Lower lobe of right lung (tissue), 2 donors: ENCODE measurements at regions not wholly inside any gene's neighbourhood (a gene's known extent, or its start where the extent isn't known, plus 50 kb on each side); places are given as distances from the start of the nearest gene placed in this dataset.
"Not testable (repeated sequence)": the region's sequence is repeated elsewhere in the genome, so short reads cannot be mapped to it uniquely, and the experiment has no call there.

Experiments
- ATAC-seq, 2 donors: fragments of 200-7000 bp; cut with Tn5 transposase; one replicate each; pipeline ENCODE4 v1.9.1; 2020 to 2022; ENCODE audit warnings: mild to moderate bottlenecking in 2 of 2, moderate library complexity in 2 of 2
- DNase-seq: peaks from one replicate; pipeline ENCODE4 v3.0.0-alpha.2; 2020
- H3K27ac ChIP-seq: fragments of 200-600 bp; one replicate; pipeline ENCODE4 v1.8.0; 2022
- H3K27me3 ChIP-seq: fragments of 200-600 bp; one replicate; pipeline ENCODE4 v1.8.0; 2022; ENCODE audit warnings: low read depth
- H3K36me3 ChIP-seq: fragments of 200-600 bp; one replicate; pipeline ENCODE4 v1.8.0; 2022; ENCODE audit warnings: mild to moderate bottlenecking
- H3K4me1 ChIP-seq: fragments of 200-600 bp; one replicate; pipeline ENCODE4 v1.8.0; 2022
- H3K4me3 ChIP-seq: fragments of 200-600 bp; one replicate; pipeline ENCODE4 v1.8.0; 2022; ENCODE audit warnings: mild to moderate bottlenecking
- H3K9me3 ChIP-seq: fragments of 200-600 bp; one replicate; pipeline ENCODE4 v1.8.0; 2022
- intact Hi-C: fragments of 100-400 bp; cut with DNase I; formaldehyde crosslinking; loops from one replicate; pipeline ENCODE4 v1.11.0; 2022
- TF ChIP-seq, protein P1 (sequence below): fragments of 200-600 bp; IDR thresholded peaks from one replicate; pipeline ENCODE4 v1.8.0; 2022; ENCODE audit warnings: antibody characterized with exemption, mild to moderate bottlenecking
- donor health status: DM: no; HTN: yes; CAD: no; lungs with severe emphysema.

DNA sequence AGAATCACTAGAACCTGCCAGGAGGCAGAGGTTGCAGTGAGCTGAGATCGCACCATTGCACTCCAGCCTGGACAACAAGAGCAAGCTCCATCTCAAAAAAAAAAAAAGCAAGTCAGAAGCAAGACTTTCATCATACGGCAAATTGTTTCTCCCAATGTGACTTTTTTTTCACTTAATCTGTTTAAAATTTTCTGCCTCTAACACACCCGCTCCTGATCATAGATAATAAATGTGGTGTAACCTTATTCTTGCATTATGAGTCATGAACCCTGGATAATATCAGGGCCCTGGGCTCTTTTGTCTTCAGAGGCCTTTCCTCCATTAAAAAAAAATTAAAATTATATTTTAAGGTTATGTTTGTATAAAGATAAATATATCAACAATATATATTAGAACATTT lies 111.4 kb upstream of the JCAD start:
- no peak for DNase-seq
- H3K9me3 ChIP-seq: no peaks in the 10 kb centered on the region
- intact Hi-C loops: no loop called here
- TF ChIP-seq, protein P1, sequence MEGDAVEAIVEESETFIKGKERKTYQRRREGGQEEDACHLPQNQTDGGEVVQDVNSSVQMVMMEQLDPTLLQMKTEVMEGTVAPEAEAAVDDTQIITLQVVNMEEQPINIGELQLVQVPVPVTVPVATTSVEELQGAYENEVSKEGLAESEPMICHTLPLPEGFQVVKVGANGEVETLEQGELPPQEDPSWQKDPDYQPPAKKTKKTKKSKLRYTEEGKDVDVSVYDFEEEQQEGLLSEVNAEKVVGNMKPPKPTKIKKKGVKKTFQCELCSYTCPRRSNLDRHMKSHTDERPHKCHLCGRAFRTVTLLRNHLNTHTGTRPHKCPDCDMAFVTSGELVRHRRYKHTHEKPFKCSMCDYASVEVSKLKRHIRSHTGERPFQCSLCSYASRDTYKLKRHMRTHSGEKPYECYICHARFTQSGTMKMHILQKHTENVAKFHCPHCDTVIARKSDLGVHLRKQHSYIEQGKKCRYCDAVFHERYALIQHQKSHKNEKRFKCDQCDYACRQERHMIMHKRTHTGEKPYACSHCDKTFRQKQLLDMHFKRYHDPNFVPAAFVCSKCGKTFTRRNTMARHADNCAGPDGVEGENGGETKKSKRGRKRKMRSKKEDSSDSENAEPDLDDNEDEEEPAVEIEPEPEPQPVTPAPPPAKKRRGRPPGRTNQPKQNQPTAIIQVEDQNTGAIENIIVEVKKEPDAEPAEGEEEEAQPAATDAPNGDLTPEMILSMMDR: no peak
- no peak for ATAC-seq
- H3K27ac ChIP-seq: no peak overlapping the region
- H3K36me3 ChIP-seq: no peaks in the 10 kb centered on the region
- no peaks in the 10 kb centered on the region for H3K27me3 ChIP-seq
- H3K4me3 ChIP-seq: no peak overlapping the region
- no peaks in the 10 kb centered on the region for H3K4me1 ChIP-seq

DNA sequence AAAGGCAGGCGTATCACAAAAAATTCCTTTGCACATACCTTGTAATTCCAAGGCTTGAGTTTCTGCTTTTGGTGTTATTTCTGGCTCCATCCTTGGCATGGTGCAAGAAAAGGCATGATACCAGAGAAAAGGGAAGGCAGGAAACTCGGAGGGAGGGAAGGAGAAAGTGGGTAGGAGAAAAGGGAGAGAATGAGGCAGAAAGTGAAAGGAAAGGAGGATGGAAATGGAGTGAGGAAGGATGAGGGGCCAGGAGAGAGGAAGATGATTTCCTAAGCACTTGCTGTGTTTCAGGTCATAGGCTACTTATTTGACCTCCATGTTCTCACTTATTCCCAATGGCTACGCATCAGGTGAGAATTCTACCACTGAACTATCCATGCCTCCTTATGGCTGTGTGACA lies 110.8 kb upstream of the JCAD start:
- intact Hi-C loops: no loop called here
- TF ChIP-seq, protein P1: no peak
- Histone ChIP-seq H3K9me3 (no peaks in the 10 kb centered on the region), H3K27ac (no peak overlapping the region), H3K4me3 (no peak overlapping the region), H3K4me1 (no peaks in the 10 kb centered on the region), H3K36me3 (no peaks in the 10 kb centered on the region), H3K27me3 (no peaks in the 10 kb centered on the region)
- ATAC-seq (no peak), DNase-seq (no peak)

DNA sequence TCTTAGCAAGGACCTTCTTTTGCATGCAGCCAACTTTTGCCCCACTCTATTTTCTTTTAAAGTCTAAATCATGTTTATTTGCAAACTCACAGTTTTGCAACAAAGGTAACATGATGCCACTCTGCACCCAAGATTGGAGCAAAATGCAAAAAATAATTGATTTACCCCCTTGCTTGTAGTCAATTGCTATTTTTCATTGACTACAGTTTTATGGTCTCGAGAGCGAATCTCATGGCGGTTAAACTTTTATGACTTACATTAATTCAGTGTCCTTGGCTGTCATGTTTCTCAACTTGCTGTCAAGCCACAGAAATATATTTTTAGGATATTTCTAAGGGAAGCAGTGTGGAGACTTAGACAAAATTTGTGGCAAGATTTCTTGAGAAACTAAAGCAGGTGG lies 110.0 kb upstream of the JCAD start:
- no peaks in the 10 kb centered on the region for H3K4me1 ChIP-seq
- no peak for DNase-seq
- H3K9me3 ChIP-seq: no peaks in the 10 kb centered on the region
- TF ChIP-seq, protein P1: no peak
- H3K36me3 ChIP-seq: no peaks in the 10 kb centered on the region
- H3K4me3 ChIP-seq: no peak overlapping the region
- no peaks in the 10 kb centered on the region for H3K27me3 ChIP-seq
- no peak overlapping the region for H3K27ac ChIP-seq
- intact Hi-C loops: no loop called here
- ATAC-seq: no peak

DNA sequence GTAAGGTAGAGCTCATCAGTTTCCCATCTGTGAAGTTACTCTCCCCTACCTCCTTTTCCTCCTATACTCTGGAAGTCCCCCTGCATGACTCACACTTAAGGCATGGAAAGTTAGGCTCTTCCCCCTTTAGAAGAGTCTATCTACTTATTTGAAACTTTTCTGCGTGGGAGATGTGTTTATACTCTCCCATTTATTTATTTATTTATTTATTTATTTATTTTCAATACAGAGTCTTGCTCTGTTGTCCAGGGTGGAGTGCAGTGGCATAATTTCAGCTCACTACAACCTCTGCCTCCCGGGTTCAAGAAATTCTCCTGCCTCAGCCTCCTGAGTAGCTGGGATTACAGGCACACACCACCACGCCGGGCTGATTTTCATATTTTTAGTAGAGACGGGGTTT lies 107.5 kb upstream of the JCAD start:
- Histone ChIP-seq H3K27ac (no peak overlapping the region), H3K27me3 (no peaks in the 10 kb centered on the region), H3K4me1 (no peaks in the 10 kb centered on the region), H3K9me3 (no peaks in the 10 kb centered on the region), H3K36me3 (no peaks in the 10 kb centered on the region), H3K4me3 (no peak overlapping the region)
- ATAC-seq (no peak), DNase-seq (no peak)
- TF ChIP-seq, protein P1: no peak
- intact Hi-C loops: no loop called here

DNA sequence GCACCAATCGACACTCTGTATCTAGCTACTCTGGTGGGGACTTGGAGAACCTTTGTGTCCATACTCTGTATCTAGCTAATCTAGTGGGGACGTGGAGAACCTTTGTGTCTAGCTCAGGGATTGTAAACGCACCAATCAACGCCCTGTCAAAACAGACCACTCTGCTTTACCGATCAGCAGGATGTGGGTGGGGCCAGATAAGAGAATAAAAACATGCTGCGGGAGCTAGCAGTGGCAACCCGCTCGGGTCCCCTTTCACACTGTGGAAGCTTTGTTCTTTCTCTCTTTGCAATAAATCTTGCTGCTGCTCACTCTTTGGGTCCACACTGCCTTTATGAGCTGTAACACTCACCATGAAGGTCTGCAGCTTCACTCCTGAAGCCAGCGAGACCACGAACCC lies 104.0 kb upstream of the JCAD start:
- H3K9me3 ChIP-seq, intact Hi-C loops, ATAC-seq, H3K36me3 ChIP-seq, H3K4me3 ChIP-seq, H3K4me1 ChIP-seq, H3K27me3 ChIP-seq, H3K27ac ChIP-seq, DNase-seq: not testable (repeated sequence)

DNA sequence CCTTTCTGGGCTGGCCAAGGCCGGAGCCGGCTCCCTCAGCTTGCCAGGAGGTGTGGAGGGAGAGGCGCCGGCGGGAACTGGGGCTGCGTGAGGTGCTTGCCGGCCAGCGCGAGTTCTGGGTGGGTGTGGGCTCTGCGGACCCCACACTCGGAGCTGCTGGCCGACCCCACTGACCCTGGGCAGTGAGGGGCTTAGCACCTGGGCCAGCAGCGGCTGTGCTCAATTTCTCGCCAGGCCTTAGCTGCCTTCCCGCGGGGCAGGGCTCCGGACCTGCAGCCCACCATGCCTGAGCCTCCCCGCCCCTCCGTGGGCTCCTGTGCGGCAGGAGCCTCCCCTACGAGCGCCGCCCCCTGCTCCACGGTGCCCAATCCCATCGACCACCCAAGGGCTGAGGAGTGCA lies 103.4 kb upstream of the JCAD start:
- H3K36me3 ChIP-seq, H3K27ac ChIP-seq, H3K9me3 ChIP-seq, ATAC-seq, intact Hi-C loops, H3K27me3 ChIP-seq, H3K4me3 ChIP-seq, H3K4me1 ChIP-seq, DNase-seq: not testable (repeated sequence)
